CD14-positive monocyte (primary cell): ENCODE measurements at regions not wholly inside any gene's neighbourhood (a gene's known extent, or its start where the extent isn't known, plus 50 kb on each side); places are given as distances from the start of the nearest gene placed in this dataset.

Source experiments
- DNase-seq, 3 donors: peaks; one replicate each; pipeline ENCODE4 v3.0.0-alpha.2; 2011 to 2022
- H2AFZ ChIP-seq: 2 replicates; pipeline ENCODE4 v1.6.0; 2012; ENCODE audit warnings: mild to moderate bottlenecking, low read depth, low read length, inconsistent platforms; ENCODE audit not compliant: insufficient read depth, poor library complexity, severe bottlenecking
- H3K27ac ChIP-seq, 2 donors: 1 replicate in 1 of 2; 2 replicates in 1 of 2; pipeline ENCODE4 v1.5.1; 2012 to 2013; ENCODE audit warnings: low read length in 2 of 2, control low read depth in 1 of 2, inconsistent platforms in 1 of 2, low read depth in 1 of 2, mild to moderate bottlenecking in 1 of 2
- H3K27me3 ChIP-seq, 2 donors: one replicate each; pipeline versions ENCODE4 v1.6.0 to v1.6.1; 2011 to 2013; ENCODE audit warnings: low read length in 2 of 2; ENCODE audit not compliant: control insufficient read depth in 2 of 2, insufficient read depth in 2 of 2
- H3K36me3 ChIP-seq, 2 donors: replicated peaks in 1 of 2; 1 replicate in 1 of 2; 2 replicates in 1 of 2; pipeline versions ENCODE4 v1.5.1 to v1.6.1; 2012 to 2013; ENCODE audit warnings: low read length in 2 of 2, control low read depth in 1 of 2, inconsistent platforms in 1 of 2, mild to moderate bottlenecking in 1 of 2; ENCODE audit not compliant: insufficient read depth in 2 of 2, control insufficient read depth in 1 of 2
- H3K4me1 ChIP-seq, 2 donors: 1 replicate in 1 of 2; 2 replicates in 1 of 2; pipeline versions ENCODE4 v1.5.1 to v1.6.1; 2012 to 2013; ENCODE audit warnings: low read length in 2 of 2, control low read depth in 1 of 2, inconsistent platforms in 1 of 2, mild to moderate bottlenecking in 1 of 2, moderate library complexity in 1 of 2; ENCODE audit not compliant: insufficient read depth in 2 of 2, control insufficient read depth in 1 of 2
- H3K4me2 ChIP-seq: replicated peaks from 2 replicates; pipeline ENCODE3; 2012; ENCODE audit warnings: low read length, moderate library complexity, mild to moderate bottlenecking; ENCODE audit not compliant: poor library complexity, severe bottlenecking; ENCODE audit errors: extremely low read depth
- H3K4me3 ChIP-seq, 3 experiments: fragments of 200-600 bp in 1 of 3; sonication (generic) in 1 of 3; replicated peaks in 1 of 3; 1 replicate in 2 of 3; 2 replicates in 1 of 3; pipeline ENCODE4 v1.5.1; 2011 to 2013; ENCODE audit warnings: low read length in 3 of 3, mild to moderate bottlenecking in 3 of 3, control low read depth in 2 of 3, low read depth in 2 of 3, inconsistent platforms in 1 of 3, moderate library complexity in 1 of 3
- H3K79me2 ChIP-seq: 2 replicates; pipeline ENCODE4 v1.6.0; 2012; ENCODE audit warnings: mild to moderate bottlenecking, control low read depth, inconsistent platforms, low read length, moderate library complexity; ENCODE audit not compliant: insufficient read depth
- H3K9ac ChIP-seq: 2 replicates; pipeline ENCODE4 v1.6.0; 2017; ENCODE audit warnings: low read length, mild to moderate bottlenecking; ENCODE audit not compliant: insufficient read depth, poor library complexity, severe bottlenecking
- H3K9me3 ChIP-seq, 2 donors: replicated peaks in 1 of 2; 1 replicate in 1 of 2; 2 replicates in 1 of 2; pipeline versions ENCODE4 v1.5.1 to v1.6.1; 2012 to 2013; ENCODE audit warnings: low read length in 2 of 2, control low read depth in 1 of 2; ENCODE audit not compliant: control insufficient read depth in 1 of 2, insufficient read depth in 1 of 2
- H4K20me1 ChIP-seq: 2 replicates; pipeline ENCODE4 v1.6.0; 2012; ENCODE audit warnings: mild to moderate bottlenecking, low read length, control low read depth, moderate library complexity; ENCODE audit not compliant: insufficient read depth
- H3K27ac Mint-ChIP-seq, 7 donors: one replicate each; pipeline ENCODE4 v1.8.0; 2020; ENCODE audit warnings: mild to moderate bottlenecking in 7 of 7, mixed read lengths in 7 of 7, moderate library complexity in 6 of 7, inconsistent platforms in 2 of 7
- H3K27me3 Mint-ChIP-seq, 3 donors: one replicate each; pipeline ENCODE4 v1.8.0; 2021 to 2022; ENCODE audit warnings: low read depth in 3 of 3, mild to moderate bottlenecking in 3 of 3, mixed read lengths in 3 of 3, moderate library complexity in 3 of 3, inconsistent platforms in 1 of 3
- H3K36me3 Mint-ChIP-seq, 2 donors: one replicate each; pipeline ENCODE4 v1.8.0; 2020; ENCODE audit warnings: mixed read lengths in 2 of 2, inconsistent platforms in 1 of 2, mild to moderate bottlenecking in 1 of 2
- H3K4me1 Mint-ChIP-seq: one replicate; pipeline ENCODE4 v1.8.0; 2020; ENCODE audit warnings: mild to moderate bottlenecking, mixed read lengths
- H3K4me3 Mint-ChIP-seq, 2 donors: one replicate each; pipeline ENCODE4 v1.8.0; 2020; ENCODE audit warnings: mild to moderate bottlenecking in 2 of 2, mixed read lengths in 2 of 2, moderate library complexity in 1 of 2
- H3K9me3 Mint-ChIP-seq, 7 donors: one replicate each; pipeline ENCODE4 v1.8.0; 2020 to 2022; ENCODE audit warnings: mixed read lengths in 7 of 7, mild to moderate bottlenecking in 6 of 7, moderate library complexity in 6 of 7, inconsistent platforms in 2 of 7
- WGBS: methylation state at CpG from one replicate; pipeline ENCODE4 v1.1.5; 2013; ENCODE audit warnings: missing lambda C conversion rate; ENCODE audit not compliant: insufficient coverage; 5-methylcytosine and 5-hydroxymethylcytosine counted together
- intact Hi-C, 2 donors: fragments of 100-400 bp; cut with micrococcal nuclease; formaldehyde crosslinking; loops; one replicate each; pipeline versions ENCODE4 v1.15.0 to v1.15.1; 2023
- TF ChIP-seq, protein P1 (sequence below): fragments of 200-600 bp; IDR thresholded peaks from one replicate; pipeline ENCODE4 v1.8.0; 2022; ENCODE audit warnings: antibody characterized with exemption, mild to moderate bottlenecking

DNA sequence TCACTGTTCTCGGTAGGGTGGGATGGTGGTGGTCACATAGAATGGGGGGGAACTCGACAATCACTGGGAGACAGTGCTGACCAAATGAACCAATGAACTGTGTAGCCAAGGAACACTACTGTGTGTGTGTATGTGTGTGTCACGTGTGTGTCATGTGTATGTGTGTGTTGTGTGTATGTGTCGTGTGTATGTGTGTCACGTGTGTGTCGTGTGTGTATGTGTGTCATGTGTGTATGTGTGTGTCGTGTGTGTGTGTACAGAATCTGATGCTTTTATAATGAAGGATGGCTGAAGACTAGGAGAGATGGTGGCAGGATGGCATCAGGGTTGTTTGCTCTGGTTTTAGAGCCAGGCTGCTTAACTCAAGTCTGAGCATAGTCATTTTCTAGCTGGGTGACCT lies 99.1 kb upstream of the DUSP22 start:
- DNase-seq: no peak
- Mint-ChIP-seq H3K9me3 (peaks cover 0 to 2% (median 0%) of the 10 kb centered on the region in 7 donors), H3K36me3 (no peaks in the 10 kb centered on the region), H3K4me3 (no peak overlapping the region), H3K27me3 (peaks cover 5 to 13% (median 10%) of the 10 kb centered on the region in 3 donors), H3K4me1 (peaks cover 11% of the 10 kb centered on the region), H3K27ac (no peak overlapping the region)
- intact Hi-C loops: loop anchor here in 1 of 2 donors (5.0 kb wide), 1 partner anchor 209 kb away; no protein-coding TSS in a partner anchor
- H4K20me1 ChIP-seq: no peaks in the 10 kb centered on the region
- no peak overlapping the region for H2AFZ ChIP-seq
- H3K4me3 ChIP-seq: no peak overlapping the region
- no peak overlapping the region for H3K4me2 ChIP-seq
- no peaks in the 10 kb centered on the region for H3K79me2 ChIP-seq
- TF ChIP-seq, protein P1, sequence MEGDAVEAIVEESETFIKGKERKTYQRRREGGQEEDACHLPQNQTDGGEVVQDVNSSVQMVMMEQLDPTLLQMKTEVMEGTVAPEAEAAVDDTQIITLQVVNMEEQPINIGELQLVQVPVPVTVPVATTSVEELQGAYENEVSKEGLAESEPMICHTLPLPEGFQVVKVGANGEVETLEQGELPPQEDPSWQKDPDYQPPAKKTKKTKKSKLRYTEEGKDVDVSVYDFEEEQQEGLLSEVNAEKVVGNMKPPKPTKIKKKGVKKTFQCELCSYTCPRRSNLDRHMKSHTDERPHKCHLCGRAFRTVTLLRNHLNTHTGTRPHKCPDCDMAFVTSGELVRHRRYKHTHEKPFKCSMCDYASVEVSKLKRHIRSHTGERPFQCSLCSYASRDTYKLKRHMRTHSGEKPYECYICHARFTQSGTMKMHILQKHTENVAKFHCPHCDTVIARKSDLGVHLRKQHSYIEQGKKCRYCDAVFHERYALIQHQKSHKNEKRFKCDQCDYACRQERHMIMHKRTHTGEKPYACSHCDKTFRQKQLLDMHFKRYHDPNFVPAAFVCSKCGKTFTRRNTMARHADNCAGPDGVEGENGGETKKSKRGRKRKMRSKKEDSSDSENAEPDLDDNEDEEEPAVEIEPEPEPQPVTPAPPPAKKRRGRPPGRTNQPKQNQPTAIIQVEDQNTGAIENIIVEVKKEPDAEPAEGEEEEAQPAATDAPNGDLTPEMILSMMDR: no peak
- no peaks in the 10 kb centered on the region for H3K9me3 ChIP-seq
- H3K27me3 ChIP-seq: no peaks in the 10 kb centered on the region
- H3K27ac ChIP-seq: no peak overlapping the region
- no peaks in the 10 kb centered on the region for H3K4me1 ChIP-seq
- no peaks in the 10 kb centered on the region for H3K36me3 ChIP-seq
- 87% methylated on average over 7 of the region's 7 CpGs for WGBS
- no peak overlapping the region for H3K9ac ChIP-seq

DNA sequence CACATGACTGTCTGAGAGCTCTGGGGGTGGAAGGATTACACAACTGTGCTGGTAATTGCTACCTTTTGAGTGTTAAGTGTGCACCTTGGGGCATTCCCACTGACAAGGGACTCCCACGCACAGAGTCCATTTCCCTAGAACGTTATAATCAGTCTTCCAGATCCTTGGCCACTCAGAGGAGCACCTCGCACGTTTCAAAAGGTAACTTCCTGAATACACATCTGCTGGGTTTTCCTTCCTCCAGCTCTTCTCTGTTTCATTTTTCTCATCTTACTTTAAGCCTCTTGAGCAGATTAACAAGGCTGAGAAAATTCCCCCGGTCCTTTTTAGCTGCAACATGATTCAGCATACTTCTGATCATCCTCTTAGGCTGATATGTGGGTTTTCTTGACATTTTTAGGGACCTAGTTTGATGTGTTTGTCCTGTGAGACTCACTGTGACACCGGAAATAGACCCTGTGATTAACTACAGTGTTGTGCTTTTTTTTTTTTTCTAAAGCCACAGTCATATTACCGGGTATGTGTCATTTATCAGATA lies 98.4 kb upstream of the DUSP22 start:
- Histone ChIP-seq H4K20me1 (no peaks in the 10 kb centered on the region), H3K4me2 (no peak overlapping the region), H3K9ac (no peak overlapping the region), H2AFZ (no peak overlapping the region), H3K4me1 (no peaks in the 10 kb centered on the region), H3K79me2 (no peaks in the 10 kb centered on the region), H3K27me3 (no peaks in the 10 kb centered on the region), H3K36me3 (no peaks in the 10 kb centered on the region), H3K4me3 (no peak overlapping the region), H3K27ac (no peak overlapping the region), H3K9me3 (no peaks in the 10 kb centered on the region)
- Mint-ChIP-seq H3K27me3 (peaks cover 5 to 13% (median 12%) of the 10 kb centered on the region in 3 donors), H3K27ac (no peak overlapping the region), H3K9me3 (peaks cover 0 to 2% (median 0%) of the 10 kb centered on the region in 7 donors), H3K4me1 (peaks cover 11% of the 10 kb centered on the region), H3K4me3 (no peak overlapping the region), H3K36me3 (no peaks in the 10 kb centered on the region)
- TF ChIP-seq, protein P1: no peak
- WGBS: 15% methylated on average over 4 of the region's 7 CpGs
- DNase-seq: peak in 1 of 3 donors; percentile 37
- intact Hi-C loops: loop anchor here in 1 of 2 donors (5.0 kb wide), 1 partner anchor 208 kb away; no protein-coding TSS in a partner anchor
